ENCODE measurements at regions not wholly inside any gene's neighbourhood (a gene's known extent, or its start where the extent isn't known, plus 50 kb on each side); places are given as distances from the start of the nearest gene placed in this dataset.

DNA sequence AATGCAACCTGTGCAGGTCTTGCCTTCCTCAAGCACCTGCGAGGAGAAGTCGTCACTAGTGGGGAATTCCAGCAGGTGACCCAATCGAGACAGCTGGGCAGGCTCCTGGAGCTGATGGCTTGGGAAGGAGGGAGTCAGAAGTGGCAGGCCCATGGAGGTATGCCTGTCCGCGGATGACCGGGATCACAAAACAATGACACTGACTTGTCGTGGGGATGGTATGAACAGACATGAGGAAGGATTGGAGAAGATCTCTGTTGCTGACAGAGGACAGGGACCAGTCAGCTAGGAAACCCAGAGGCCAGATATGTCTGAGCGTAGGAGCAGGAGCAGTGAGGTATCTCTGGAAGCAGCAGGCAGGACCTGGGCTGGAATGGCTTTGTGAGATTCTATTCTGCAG lies 233.3 kb downstream of the SOX9 start:
- H3K4me1 ChIP-seq (ENCODE audit: insufficient read depth), result no peaks in the 10 kb centered on the region; the same call in 1 of the 2 replicates
- Mint-ChIP-seq H3K27me3 (ENCODE audit: insufficient read depth, low read depth, poor library complexity) (peaks cover 5% of the 10 kb centered on the region), H3K4me1 (peaks cover 20% of the 10 kb centered on the region), H3K36me3 (ENCODE audit: low read depth) (no peaks in the 10 kb centered on the region), H3K4me3 (no peak overlapping the region), H3K27ac (no peak overlapping the region), H3K9me3 (no peaks in the 10 kb centered on the region)
- no peaks in the 10 kb centered on the region for H3K27me3 ChIP-seq (ENCODE audit: insufficient read depth)
- no peak overlapping the region for H3K27ac ChIP-seq (ENCODE audit: low read depth)
- DNase-seq (ENCODE audit: low spot score), result no peak
- peak overlapping the region; percentile 43; the same call in 1 of the 2 replicates for H2AFZ ChIP-seq
- H4K20me1 ChIP-seq (replicated peaks; ENCODE audit: insufficient read depth), result no peaks in the 10 kb centered on the region
- H3K36me3 ChIP-seq (ENCODE audit: insufficient read depth), result no peaks in the 10 kb centered on the region
- H3K9me2 ChIP-seq (ENCODE audit: insufficient read depth), result no peaks in the 10 kb centered on the region
- no peaks in the 10 kb centered on the region for H3F3A ChIP-seq (replicated peaks; ENCODE audit: low read depth)
- TF ChIP-seq STAT1 (IDR thresholded peaks at IDR 0.05; ENCODE audit: unreplicated experiment), result no peak
- TF ChIP-seq POLR2AphosphoS5 (IDR thresholded peaks at IDR 0.05; ENCODE audit: low read depth), result no peak
- no peak for TF ChIP-seq CREB1 (CRISPR knock-in tag; IDR thresholded peaks at IDR 0.05; ENCODE audit: low read depth)
- TF ChIP-seq, protein P1, sequence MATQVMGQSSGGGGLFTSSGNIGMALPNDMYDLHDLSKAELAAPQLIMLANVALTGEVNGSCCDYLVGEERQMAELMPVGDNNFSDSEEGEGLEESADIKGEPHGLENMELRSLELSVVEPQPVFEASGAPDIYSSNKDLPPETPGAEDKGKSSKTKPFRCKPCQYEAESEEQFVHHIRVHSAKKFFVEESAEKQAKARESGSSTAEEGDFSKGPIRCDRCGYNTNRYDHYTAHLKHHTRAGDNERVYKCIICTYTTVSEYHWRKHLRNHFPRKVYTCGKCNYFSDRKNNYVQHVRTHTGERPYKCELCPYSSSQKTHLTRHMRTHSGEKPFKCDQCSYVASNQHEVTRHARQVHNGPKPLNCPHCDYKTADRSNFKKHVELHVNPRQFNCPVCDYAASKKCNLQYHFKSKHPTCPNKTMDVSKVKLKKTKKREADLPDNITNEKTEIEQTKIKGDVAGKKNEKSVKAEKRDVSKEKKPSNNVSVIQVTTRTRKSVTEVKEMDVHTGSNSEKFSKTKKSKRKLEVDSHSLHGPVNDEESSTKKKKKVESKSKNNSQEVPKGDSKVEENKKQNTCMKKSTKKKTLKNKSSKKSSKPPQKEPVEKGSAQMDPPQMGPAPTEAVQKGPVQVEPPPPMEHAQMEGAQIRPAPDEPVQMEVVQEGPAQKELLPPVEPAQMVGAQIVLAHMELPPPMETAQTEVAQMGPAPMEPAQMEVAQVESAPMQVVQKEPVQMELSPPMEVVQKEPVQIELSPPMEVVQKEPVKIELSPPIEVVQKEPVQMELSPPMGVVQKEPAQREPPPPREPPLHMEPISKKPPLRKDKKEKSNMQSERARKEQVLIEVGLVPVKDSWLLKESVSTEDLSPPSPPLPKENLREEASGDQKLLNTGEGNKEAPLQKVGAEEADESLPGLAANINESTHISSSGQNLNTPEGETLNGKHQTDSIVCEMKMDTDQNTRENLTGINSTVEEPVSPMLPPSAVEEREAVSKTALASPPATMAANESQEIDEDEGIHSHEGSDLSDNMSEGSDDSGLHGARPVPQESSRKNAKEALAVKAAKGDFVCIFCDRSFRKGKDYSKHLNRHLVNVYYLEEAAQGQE (IDR thresholded peaks at IDR 0.05; ENCODE audit: unreplicated experiment), result no peak
- ATAC-seq, result no peak
- no peak overlapping the region for H3K4me3 ChIP-seq
- no peaks in the 10 kb centered on the region for H3K79me2 ChIP-seq (replicated peaks; ENCODE audit: insufficient read depth)
- H3K4me2 ChIP-seq, result no peak overlapping the region

DNA sequence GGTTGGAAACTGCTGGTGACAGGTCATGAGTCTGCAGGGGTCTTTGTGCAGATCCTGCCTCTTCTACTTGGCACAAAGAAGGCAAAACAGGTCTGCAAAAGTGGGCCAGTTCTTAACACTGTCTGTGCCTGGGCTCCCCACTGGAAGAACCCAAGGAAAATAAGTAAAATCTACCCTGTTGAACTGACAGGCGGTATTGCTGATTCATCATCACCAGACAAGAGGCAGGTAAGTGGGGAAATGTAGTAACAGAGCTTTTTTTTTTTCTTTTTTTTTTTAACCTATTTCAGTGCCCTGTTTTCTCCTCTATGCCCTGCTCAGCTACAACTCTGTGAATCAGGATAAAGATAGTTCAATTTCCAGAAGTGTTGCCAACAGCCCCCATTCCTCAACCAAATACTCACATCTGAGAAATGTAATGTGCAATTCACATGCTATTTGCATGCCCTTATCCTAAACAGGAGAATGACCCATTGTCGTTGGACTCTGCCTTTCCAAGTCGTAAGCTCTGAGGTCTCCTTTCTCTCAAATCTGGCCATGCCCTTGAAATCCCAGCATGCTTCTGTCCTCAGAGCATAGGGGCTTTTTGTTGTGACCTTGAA lies 237.0 kb downstream of the SOX9 start:
- H3K27me3 Mint-ChIP-seq (ENCODE audit: insufficient read depth, low read depth, poor library complexity), result peaks cover 4% of the 10 kb centered on the region
- TF ChIP-seq ZNF331 (CRISPR knock-in tag; IDR thresholded peaks at IDR 0.05; ENCODE audit: low read depth) (no peak), ZNF114 (CRISPR knock-in tag; IDR thresholded peaks at IDR 0.05) (no peak), STAT1 (IDR thresholded peaks at IDR 0.05; ENCODE audit: unreplicated experiment) (no peak), EZH2phosphoT487 (IDR thresholded peaks at IDR 0.05; ENCODE audit: unreplicated experiment) (no peak)
- TF ChIP-seq, protein P2, sequence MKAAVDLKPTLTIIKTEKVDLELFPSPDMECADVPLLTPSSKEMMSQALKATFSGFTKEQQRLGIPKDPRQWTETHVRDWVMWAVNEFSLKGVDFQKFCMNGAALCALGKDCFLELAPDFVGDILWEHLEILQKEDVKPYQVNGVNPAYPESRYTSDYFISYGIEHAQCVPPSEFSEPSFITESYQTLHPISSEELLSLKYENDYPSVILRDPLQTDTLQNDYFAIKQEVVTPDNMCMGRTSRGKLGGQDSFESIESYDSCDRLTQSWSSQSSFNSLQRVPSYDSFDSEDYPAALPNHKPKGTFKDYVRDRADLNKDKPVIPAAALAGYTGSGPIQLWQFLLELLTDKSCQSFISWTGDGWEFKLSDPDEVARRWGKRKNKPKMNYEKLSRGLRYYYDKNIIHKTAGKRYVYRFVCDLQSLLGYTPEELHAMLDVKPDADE (IDR thresholded peaks at IDR 0.05), result no peak
- TF ChIP-seq, protein P3, sequence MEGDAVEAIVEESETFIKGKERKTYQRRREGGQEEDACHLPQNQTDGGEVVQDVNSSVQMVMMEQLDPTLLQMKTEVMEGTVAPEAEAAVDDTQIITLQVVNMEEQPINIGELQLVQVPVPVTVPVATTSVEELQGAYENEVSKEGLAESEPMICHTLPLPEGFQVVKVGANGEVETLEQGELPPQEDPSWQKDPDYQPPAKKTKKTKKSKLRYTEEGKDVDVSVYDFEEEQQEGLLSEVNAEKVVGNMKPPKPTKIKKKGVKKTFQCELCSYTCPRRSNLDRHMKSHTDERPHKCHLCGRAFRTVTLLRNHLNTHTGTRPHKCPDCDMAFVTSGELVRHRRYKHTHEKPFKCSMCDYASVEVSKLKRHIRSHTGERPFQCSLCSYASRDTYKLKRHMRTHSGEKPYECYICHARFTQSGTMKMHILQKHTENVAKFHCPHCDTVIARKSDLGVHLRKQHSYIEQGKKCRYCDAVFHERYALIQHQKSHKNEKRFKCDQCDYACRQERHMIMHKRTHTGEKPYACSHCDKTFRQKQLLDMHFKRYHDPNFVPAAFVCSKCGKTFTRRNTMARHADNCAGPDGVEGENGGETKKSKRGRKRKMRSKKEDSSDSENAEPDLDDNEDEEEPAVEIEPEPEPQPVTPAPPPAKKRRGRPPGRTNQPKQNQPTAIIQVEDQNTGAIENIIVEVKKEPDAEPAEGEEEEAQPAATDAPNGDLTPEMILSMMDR (conservative IDR thresholded peaks at IDR 0.05; ENCODE audit: low read depth in 2 of 2), result no peak

More for the DNA sequence above, 237.0 kb downstream of the SOX9 start:
- Histone ChIP-seq H3F3A (replicated peaks; ENCODE audit: low read depth) (no peaks in the 10 kb centered on the region), H3K79me2 (replicated peaks; ENCODE audit: insufficient read depth) (no peaks in the 10 kb centered on the region), H3K9me2 (ENCODE audit: insufficient read depth) (no peaks in the 10 kb centered on the region), H3K27me3 (ENCODE audit: insufficient read depth) (no peaks in the 10 kb centered on the region), H3K36me3 (ENCODE audit: insufficient read depth) (no peaks in the 10 kb centered on the region), H4K20me1 (replicated peaks; ENCODE audit: insufficient read depth) (no peaks in the 10 kb centered on the region), H3K4me2 (no peak overlapping the region), H2AFZ (no peak overlapping the region), H3K27ac (ENCODE audit: low read depth) (no peak overlapping the region), H3K4me1 (ENCODE audit: insufficient read depth) (no peaks in the 10 kb centered on the region), H3K4me3 (no peak overlapping the region)
- Mint-ChIP-seq H3K9me3 (no peaks in the 10 kb centered on the region), H3K27ac (no peak overlapping the region), H3K36me3 (ENCODE audit: low read depth) (no peaks in the 10 kb centered on the region; the same call in 2 of the 3 replicates), H3K4me3 (no peak overlapping the region), H3K4me1 (peaks cover 7% of the 10 kb centered on the region)
- ATAC-seq, result no peak
- DNase-seq (ENCODE audit: low spot score), result no peak

Measured in GM23338 (cell line).